ENCODE measurements at regions not wholly inside any gene's neighbourhood (a gene's known extent, or its start where the extent isn't known, plus 50 kb on each side); places are given as distances from the start of the nearest gene placed in this dataset.

DNA sequence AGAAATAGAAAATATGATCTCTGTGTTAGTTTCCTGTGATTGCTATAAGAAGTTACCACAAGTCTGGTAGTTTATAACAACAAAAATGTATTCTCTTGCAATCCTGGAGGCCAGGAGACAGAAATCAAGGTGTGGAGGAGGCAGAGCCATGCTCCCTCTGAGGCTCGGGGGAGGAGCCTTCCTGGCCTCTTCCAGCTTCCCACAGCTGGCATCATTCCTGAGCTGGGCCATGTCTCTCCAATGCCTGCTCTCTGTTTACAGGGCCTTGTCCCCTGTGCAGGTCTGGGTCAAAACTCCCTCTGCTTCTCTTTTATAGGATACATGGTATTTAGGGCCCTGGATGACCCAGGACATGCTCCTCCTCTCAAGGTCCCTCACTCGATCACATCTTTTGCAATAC is 81.3 kb upstream of the RET start:
- TF ChIP-seq, protein P1, sequence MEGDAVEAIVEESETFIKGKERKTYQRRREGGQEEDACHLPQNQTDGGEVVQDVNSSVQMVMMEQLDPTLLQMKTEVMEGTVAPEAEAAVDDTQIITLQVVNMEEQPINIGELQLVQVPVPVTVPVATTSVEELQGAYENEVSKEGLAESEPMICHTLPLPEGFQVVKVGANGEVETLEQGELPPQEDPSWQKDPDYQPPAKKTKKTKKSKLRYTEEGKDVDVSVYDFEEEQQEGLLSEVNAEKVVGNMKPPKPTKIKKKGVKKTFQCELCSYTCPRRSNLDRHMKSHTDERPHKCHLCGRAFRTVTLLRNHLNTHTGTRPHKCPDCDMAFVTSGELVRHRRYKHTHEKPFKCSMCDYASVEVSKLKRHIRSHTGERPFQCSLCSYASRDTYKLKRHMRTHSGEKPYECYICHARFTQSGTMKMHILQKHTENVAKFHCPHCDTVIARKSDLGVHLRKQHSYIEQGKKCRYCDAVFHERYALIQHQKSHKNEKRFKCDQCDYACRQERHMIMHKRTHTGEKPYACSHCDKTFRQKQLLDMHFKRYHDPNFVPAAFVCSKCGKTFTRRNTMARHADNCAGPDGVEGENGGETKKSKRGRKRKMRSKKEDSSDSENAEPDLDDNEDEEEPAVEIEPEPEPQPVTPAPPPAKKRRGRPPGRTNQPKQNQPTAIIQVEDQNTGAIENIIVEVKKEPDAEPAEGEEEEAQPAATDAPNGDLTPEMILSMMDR (IDR thresholded peaks at IDR 0.05 in 4 of 5, conservative IDR thresholded peaks at IDR 0.05 in 1 of 5), result no peak
- TF ChIP-seq POLR2A (IDR thresholded peaks at IDR 0.05), result no peak
